GM18907 (cell line): ENCODE measurements at regions not wholly inside any gene's neighbourhood (a gene's known extent, or its start where the extent isn't known, plus 50 kb on each side); places are given as distances from the start of the nearest gene placed in this dataset.
"Not testable (repeated sequence)": the region's sequence is repeated elsewhere in the genome, so short reads cannot be mapped to it uniquely, and the experiment has no call there.

Experiments used
- ATAC-seq: cut with Tn5 transposase; IDR thresholded peaks from one replicate; pipeline ENCODE4 v1.9.1; 2021; ENCODE audit warnings: mild to moderate bottlenecking, moderate library complexity; ENCODE audit not compliant: unreplicated experiment

- no peak for ATAC-seq
Measured at GRCh38 chr12:90710711-90711110, 244.3 kb downstream of the CCER1 start.

GRCh38 chr12:90706036-90706435 is 248.9 kb downstream of the CCER1 start:
- no peak for ATAC-seq

- no peak for ATAC-seq
Measured at GRCh38 chr12:90695415-90695814, 259.6 kb downstream of the CCER1 start.

GRCh38 chr12:90690120-90690519 is 264.9 kb downstream of the CCER1 start:
- no peak for ATAC-seq

GRCh38 chr12:90687682-90688081 is 267.3 kb downstream of the CCER1 start:
- not testable (repeated sequence) for ATAC-seq

GRCh38 chr12:90683871-90684270 is 271.1 kb downstream of the CCER1 start:
- no peak for ATAC-seq

GRCh38 chr12:90682398-90682797 is 272.6 kb downstream of the CCER1 start:
- ATAC-seq = no peak

- ATAC-seq = no peak
Measured at GRCh38 chr12:90679674-90680073, 275.3 kb downstream of the CCER1 start.

GRCh38 chr12:90677552-90677951 is 277.4 kb downstream of the CCER1 start:
- no peak for ATAC-seq

- no peak for ATAC-seq
Measured at GRCh38 chr12:90677055-90677454, 277.9 kb downstream of the CCER1 start.

GRCh38 chr12:90675106-90675505 is 279.9 kb downstream of the CCER1 start:
- no peak for ATAC-seq

- ATAC-seq = no peak
Measured at GRCh38 chr12:90672081-90672480, 282.9 kb downstream of the CCER1 start.

GRCh38 chr12:90663949-90664348 is 291.0 kb downstream of the CCER1 start:
- ATAC-seq = not testable (repeated sequence)

GRCh38 chr12:90659060-90659459 is 295.9 kb downstream of the CCER1 start:
- ATAC-seq = no peak

- no peak for ATAC-seq
Measured at GRCh38 chr12:90653040-90653439, 301.9 kb downstream of the CCER1 start.

- no peak for ATAC-seq
Measured at GRCh38 chr12:90652280-90652679, 302.7 kb downstream of the CCER1 start.

- no peak for ATAC-seq
Measured at GRCh38 chr12:90645181-90645580, 309.8 kb downstream of the CCER1 start.

- no peak for ATAC-seq
Measured at GRCh38 chr12:90631591-90632212, 323.3 kb downstream of the CCER1 start.

- no peak for ATAC-seq
Measured at GRCh38 chr12:90630006-90630405, 325.0 kb downstream of the CCER1 start.

GRCh38 chr12:90628213-90628612 is 326.8 kb downstream of the CCER1 start:
- ATAC-seq = no peak

GRCh38 chr12:90627180-90627896 is 327.6 kb downstream of the CCER1 start:
- ATAC-seq = no peak

GRCh38 chr12:90622431-90622830 is 332.5 kb downstream of the CCER1 start:
- no peak for ATAC-seq

GRCh38 chr12:90621927-90622326 is 333.0 kb downstream of the CCER1 start:
- ATAC-seq = no peak
